WTC11 (cell line): ENCODE measurements at regions not wholly inside any gene's neighbourhood (a gene's known extent, or its start where the extent isn't known, plus 50 kb on each side); places are given as distances from the start of the nearest gene placed in this dataset.

ENCODE experiments used
- ATAC-seq: fragments of 200-7000 bp; cut with Tn5 transposase; 2 replicates; pipeline ENCODE4 v1.10.0; 2021; ENCODE audit warnings: mild to moderate bottlenecking, moderate library complexity
- CTCF ChIA-PET: fragments of 300-600 bp; sonication (Branson Sonifier 250); formaldehyde crosslinking; loops from one replicate; lab custom pipeline; 2021; ENCODE audit warnings: antibody characterized with exemption; lab: Charles Lee
- POLR2A ChIA-PET: fragments of 350-600 bp; sonication (Branson Sonifier 250); formaldehyde crosslinking; loops from one replicate; lab custom pipeline; 2021; ENCODE audit warnings: antibody characterized with exemption; lab: Charles Lee
- DNase-seq: peaks from one replicate; pipeline ENCODE4 v3.0.0; 2021; ENCODE audit warnings: low spot score
- H3K27ac Mint-ChIP-seq: 2 replicates; pipeline ENCODE4 v1.8.0; 2021; ENCODE audit warnings: mixed read lengths
- H3K27me3 Mint-ChIP-seq: 2 replicates; pipeline ENCODE4 v1.8.0; 2021; ENCODE audit warnings: low read depth, mild to moderate bottlenecking, moderate library complexity, mixed read lengths
- H3K36me3 Mint-ChIP-seq: 2 replicates; pipeline ENCODE4 v1.8.0; 2021; ENCODE audit warnings: mixed read lengths
- H3K4me1 Mint-ChIP-seq: 2 replicates; pipeline ENCODE4 v1.8.0; 2022; ENCODE audit warnings: mixed read lengths
- H3K4me3 Mint-ChIP-seq: 2 replicates; pipeline ENCODE4 v1.8.0; 2021; ENCODE audit warnings: mild to moderate bottlenecking, moderate library complexity, mixed read lengths
- H3K9me3 Mint-ChIP-seq: 2 replicates; pipeline ENCODE4 v1.8.0; 2021; ENCODE audit warnings: mixed read lengths
- CREM ChIP-seq: sonication (generic); formaldehyde crosslinking; IDR thresholded peaks from 2 replicates; pipeline ENCODE4 v1.8.1; 2022; ENCODE audit warnings: mild to moderate bottlenecking, missing genetic modification reagents, moderate library complexity
- ETV6 ChIP-seq: sonication (generic); formaldehyde crosslinking; IDR thresholded peaks from 2 replicates; pipeline ENCODE4 v1.8.1; 2022; ENCODE audit warnings: mild to moderate bottlenecking, missing genetic modification reagents
- GTF2I ChIP-seq: fragments of 250-450 bp; sonication (Bioruptor Pico); conservative IDR thresholded peaks from 2 replicates; pipeline ENCODE4 v1.4.0; 2021; ENCODE audit warnings: mild to moderate bottlenecking
- JAZF1 ChIP-seq: fragments of 250-450 bp; sonication (Bioruptor Pico); IDR thresholded peaks from 2 replicates; pipeline ENCODE4 v1.9.0; 2021; ENCODE audit warnings: moderate library complexity, mild to moderate bottlenecking, inconsistent platforms
- KAT7 ChIP-seq: sonication (generic); formaldehyde crosslinking; IDR thresholded peaks from 2 replicates; pipeline ENCODE4 v1.8.1; 2023; ENCODE audit warnings: missing genetic modification reagents, mild to moderate bottlenecking, borderline replicate concordance
- MXD4 ChIP-seq: fragments of 250-450 bp; sonication (Bioruptor Pico); IDR thresholded peaks from 2 replicates; pipeline ENCODE4 v1.8.0; 2021; ENCODE audit warnings: mild to moderate bottlenecking, moderate library complexity, borderline replicate concordance
- NFATC4 ChIP-seq: fragments of 250-450 bp; sonication (Bioruptor Pico); IDR thresholded peaks from 2 replicates; pipeline ENCODE4 v1.9.0; 2021; ENCODE audit warnings: mild to moderate bottlenecking
- RELA ChIP-seq: sonication (generic); formaldehyde crosslinking; IDR thresholded peaks from 2 replicates; pipeline ENCODE4 v1.8.1; 2022; ENCODE audit warnings: missing genetic modification reagents, mild to moderate bottlenecking, borderline replicate concordance
- SOX15 ChIP-seq: fragments of 250-450 bp; sonication (Bioruptor Pico); IDR thresholded peaks from 2 replicates; pipeline ENCODE4 v1.9.0; 2021; ENCODE audit warnings: mild to moderate bottlenecking
- TEAD1 ChIP-seq: sonication (generic); formaldehyde crosslinking; IDR thresholded peaks from 2 replicates; pipeline ENCODE4 v1.8.0; 2022; ENCODE audit warnings: mild to moderate bottlenecking, missing genetic modification reagents
- TP53 ChIP-seq: sonication (generic); formaldehyde crosslinking; IDR thresholded peaks from 2 replicates; pipeline ENCODE4 v1.8.1; 2023; ENCODE audit warnings: mild to moderate bottlenecking, missing genetic modification reagents
- ZNF121 ChIP-seq: sonication (generic); formaldehyde crosslinking; IDR thresholded peaks from 2 replicates; pipeline ENCODE4 v1.8.0; 2023; ENCODE audit warnings: missing genetic modification reagents
- ZNF219 ChIP-seq: sonication (generic); formaldehyde crosslinking; IDR thresholded peaks from 2 replicates; pipeline ENCODE4 v1.8.0; 2023; ENCODE audit warnings: missing genetic modification reagents, mild to moderate bottlenecking, borderline replicate concordance
- ZNF416 ChIP-seq: fragments of 250-450 bp; sonication (Bioruptor Pico); IDR thresholded peaks from 2 replicates; pipeline ENCODE4 v1.9.0; 2021; ENCODE audit warnings: mild to moderate bottlenecking, inconsistent platforms
- ZNF423 ChIP-seq: fragments of 250-450 bp; sonication (Bioruptor Pico); IDR thresholded peaks from 2 replicates; pipeline ENCODE4 v2.1.2; 2022; ENCODE audit warnings: mild to moderate bottlenecking, moderate library complexity
- TF ChIP-seq, protein P1 (sequence below): sonication (generic); formaldehyde crosslinking; IDR thresholded peaks from 2 replicates; pipeline ENCODE4 v1.8.0; 2023; ENCODE audit warnings: mild to moderate bottlenecking, missing genetic modification reagents
- TF ChIP-seq, protein P2 (sequence below): sonication (generic); formaldehyde crosslinking; conservative IDR thresholded peaks from 2 replicates; pipeline ENCODE4 v1.8.1; 2022; ENCODE audit warnings: mild to moderate bottlenecking, missing genetic modification reagents
- TF ChIP-seq, protein P3 (sequence below): sonication (generic); formaldehyde crosslinking; IDR thresholded peaks from 2 replicates; pipeline ENCODE4 v1.8.1; 2022; ENCODE audit warnings: mild to moderate bottlenecking, missing genetic modification reagents, moderate library complexity, borderline replicate concordance
- TF ChIP-seq, protein P4 (sequence below): fragments of 250-450 bp; sonication (Bioruptor Pico); IDR thresholded peaks from 2 replicates; pipeline ENCODE4 v1.8.0; 2021; ENCODE audit warnings: mild to moderate bottlenecking

DNA sequence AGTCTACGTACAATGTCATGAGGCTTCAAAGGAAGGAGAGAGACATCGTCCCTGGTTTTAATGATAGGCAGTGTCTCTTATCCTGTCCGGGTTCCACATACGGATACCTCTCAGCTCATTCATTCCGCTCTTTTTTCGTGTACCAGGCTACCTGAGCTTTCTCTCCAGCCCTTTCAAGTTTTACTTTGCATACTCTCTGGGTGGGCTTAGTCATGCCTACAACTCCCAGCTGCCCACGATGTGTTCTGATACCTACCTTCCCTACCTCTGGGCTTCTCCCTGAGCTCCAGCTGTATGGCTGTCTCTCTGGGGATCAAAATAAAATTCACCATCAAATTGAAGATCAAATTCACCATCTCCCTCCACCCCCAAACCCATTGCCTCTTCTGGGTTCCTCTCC is 354.0 kb upstream of the EEF2KMT start (continued):
- TF ChIP-seq, protein P1, sequence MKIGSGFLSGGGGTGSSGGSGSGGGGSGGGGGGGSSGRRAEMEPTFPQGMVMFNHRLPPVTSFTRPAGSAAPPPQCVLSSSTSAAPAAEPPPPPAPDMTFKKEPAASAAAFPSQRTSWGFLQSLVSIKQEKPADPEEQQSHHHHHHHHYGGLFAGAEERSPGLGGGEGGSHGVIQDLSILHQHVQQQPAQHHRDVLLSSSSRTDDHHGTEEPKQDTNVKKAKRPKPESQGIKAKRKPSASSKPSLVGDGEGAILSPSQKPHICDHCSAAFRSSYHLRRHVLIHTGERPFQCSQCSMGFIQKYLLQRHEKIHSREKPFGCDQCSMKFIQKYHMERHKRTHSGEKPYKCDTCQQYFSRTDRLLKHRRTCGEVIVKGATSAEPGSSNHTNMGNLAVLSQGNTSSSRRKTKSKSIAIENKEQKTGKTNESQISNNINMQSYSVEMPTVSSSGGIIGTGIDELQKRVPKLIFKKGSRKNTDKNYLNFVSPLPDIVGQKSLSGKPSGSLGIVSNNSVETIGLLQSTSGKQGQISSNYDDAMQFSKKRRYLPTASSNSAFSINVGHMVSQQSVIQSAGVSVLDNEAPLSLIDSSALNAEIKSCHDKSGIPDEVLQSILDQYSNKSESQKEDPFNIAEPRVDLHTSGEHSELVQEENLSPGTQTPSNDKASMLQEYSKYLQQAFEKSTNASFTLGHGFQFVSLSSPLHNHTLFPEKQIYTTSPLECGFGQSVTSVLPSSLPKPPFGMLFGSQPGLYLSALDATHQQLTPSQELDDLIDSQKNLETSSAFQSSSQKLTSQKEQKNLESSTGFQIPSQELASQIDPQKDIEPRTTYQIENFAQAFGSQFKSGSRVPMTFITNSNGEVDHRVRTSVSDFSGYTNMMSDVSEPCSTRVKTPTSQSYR (CRISPR knock-in tag) = no peak

DNA sequence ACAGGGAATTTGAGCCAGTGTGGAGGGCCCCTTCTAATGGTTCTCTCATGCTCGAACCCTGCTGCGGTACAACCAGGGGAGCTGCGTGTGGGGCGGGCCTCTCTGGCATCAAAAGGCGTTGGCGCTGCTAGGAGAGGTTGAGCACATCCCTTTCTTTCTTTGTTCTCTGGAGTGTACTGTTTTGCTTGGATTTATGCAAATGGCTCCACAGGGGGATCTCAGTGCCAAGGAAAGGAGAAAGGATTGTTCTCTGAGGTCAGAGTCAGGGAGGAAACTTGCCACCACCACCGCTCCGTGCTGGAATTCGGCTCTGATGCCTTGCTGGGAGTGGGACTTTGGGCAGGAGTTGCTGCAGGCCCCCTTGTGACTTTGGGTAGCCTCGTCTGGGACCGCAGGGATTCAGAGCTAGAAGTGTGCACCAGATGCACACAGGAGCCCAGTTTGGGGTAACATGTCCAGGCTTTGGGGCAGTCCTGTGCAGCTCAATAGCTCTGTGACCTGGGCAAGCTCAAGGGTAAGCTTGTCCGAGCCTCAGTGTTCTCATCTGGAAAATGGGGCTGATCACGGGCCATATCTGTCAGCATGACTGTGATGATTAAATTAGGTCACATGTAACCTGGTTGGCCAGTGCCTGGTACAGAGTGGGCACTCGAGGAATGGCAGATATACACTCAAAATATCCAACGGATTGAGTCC is 353.0 kb upstream of the EEF2KMT start:
- peaks cover 28% of the 10 kb centered on the region for H3K9me3 Mint-ChIP-seq
- peaks cover 7% of the 10 kb centered on the region; the same call in 1 of the 2 replicates for H3K36me3 Mint-ChIP-seq
- peaks cover 38% of the 10 kb centered on the region for H3K27me3 Mint-ChIP-seq
- ATAC-seq (peak; percentile 66), DNase-seq (peak; percentile 33)
- H3K27ac Mint-ChIP-seq = peak overlapping the region; percentile 45; the same call in 1 of the 2 replicates
- ChIA-PET CTCF (interaction anchor here (1.2 to 2.5 kb wide), 3 partner anchors 14 to 40 kb away, joined by 3 to 16 read pairs (median 7); no protein-coding TSS in a partner anchor), POLR2A (no interaction called here)
- H3K4me3 Mint-ChIP-seq = peak overlapping the region; percentile 39
- peaks cover 65% of the 10 kb centered on the region for H3K4me1 Mint-ChIP-seq
- no peak for TF ChIP-seq NFATC4 (CRISPR knock-in tag)
- TF ChIP-seq ZNF423 (CRISPR knock-in tag) = 0 out of 2 replicates have a peak, but pooled peaks have one; percentile 10
- TF ChIP-seq ETV6 = 0 out of 2 replicates have a peak, but pooled peaks have one; percentile 16
- peak; percentile 61; the same call in 1 of the 2 replicates for TF ChIP-seq TEAD1 (CRISPR knock-in tag)
- peak; percentile 79 for TF ChIP-seq GTF2I
- TF ChIP-seq SOX15 (CRISPR knock-in tag) = no peak
- TF ChIP-seq, protein P2, sequence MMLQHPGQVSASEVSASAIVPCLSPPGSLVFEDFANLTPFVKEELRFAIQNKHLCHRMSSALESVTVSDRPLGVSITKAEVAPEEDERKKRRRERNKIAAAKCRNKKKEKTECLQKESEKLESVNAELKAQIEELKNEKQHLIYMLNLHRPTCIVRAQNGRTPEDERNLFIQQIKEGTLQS = no peak
- TF ChIP-seq, protein P3, sequence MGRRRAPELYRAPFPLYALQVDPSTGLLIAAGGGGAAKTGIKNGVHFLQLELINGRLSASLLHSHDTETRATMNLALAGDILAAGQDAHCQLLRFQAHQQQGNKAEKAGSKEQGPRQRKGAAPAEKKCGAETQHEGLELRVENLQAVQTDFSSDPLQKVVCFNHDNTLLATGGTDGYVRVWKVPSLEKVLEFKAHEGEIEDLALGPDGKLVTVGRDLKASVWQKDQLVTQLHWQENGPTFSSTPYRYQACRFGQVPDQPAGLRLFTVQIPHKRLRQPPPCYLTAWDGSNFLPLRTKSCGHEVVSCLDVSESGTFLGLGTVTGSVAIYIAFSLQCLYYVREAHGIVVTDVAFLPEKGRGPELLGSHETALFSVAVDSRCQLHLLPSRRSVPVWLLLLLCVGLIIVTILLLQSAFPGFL = no peak

DNA sequence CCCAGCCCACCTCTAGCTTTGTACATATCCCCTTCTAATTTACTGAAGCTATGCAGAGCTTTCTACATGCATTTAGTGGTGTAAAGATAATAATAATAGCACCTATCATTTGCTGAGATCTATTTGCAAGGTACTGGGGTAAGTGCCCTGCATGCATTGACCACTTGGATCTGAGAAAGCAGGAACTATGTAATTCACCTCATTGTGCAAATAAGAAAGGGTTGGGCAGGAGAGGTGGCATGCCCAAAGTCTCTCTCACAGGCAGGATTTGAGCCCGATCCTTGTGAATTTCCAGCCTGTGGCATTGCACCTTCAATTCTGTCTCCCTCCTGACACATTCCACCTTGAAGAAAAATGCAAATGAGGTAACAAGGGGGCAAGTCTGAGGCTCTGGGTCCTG is 352.3 kb upstream of the EEF2KMT start:
- no peak for ATAC-seq
- Mint-ChIP-seq H3K27ac (no peak overlapping the region), H3K9me3 (peaks cover 25% of the 10 kb centered on the region), H3K27me3 (peaks cover 38% of the 10 kb centered on the region), H3K36me3 (peaks cover 7% of the 10 kb centered on the region; the same call in 1 of the 2 replicates), H3K4me3 (peak overlapping the region; percentile 39), H3K4me1 (peaks cover 65% of the 10 kb centered on the region)
- DNase-seq = no peak
- ChIA-PET POLR2A (no interaction called here), CTCF (interaction anchor here (0.6 kb wide), 1 partner anchor 35 kb away, joined by 7 read pairs; no protein-coding TSS in a partner anchor)
- no peak for TF ChIP-seq ZNF416 (CRISPR knock-in tag)
- no peak for TF ChIP-seq TP53 (CRISPR knock-in tag)
- TF ChIP-seq RELA = no peak
- no peak for TF ChIP-seq CREM (CRISPR knock-in tag)
- TF ChIP-seq, protein P4, sequence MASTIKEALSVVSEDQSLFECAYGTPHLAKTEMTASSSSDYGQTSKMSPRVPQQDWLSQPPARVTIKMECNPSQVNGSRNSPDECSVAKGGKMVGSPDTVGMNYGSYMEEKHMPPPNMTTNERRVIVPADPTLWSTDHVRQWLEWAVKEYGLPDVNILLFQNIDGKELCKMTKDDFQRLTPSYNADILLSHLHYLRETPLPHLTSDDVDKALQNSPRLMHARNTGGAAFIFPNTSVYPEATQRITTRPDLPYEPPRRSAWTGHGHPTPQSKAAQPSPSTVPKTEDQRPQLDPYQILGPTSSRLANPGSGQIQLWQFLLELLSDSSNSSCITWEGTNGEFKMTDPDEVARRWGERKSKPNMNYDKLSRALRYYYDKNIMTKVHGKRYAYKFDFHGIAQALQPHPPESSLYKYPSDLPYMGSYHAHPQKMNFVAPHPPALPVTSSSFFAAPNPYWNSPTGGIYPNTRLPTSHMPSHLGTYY (CRISPR knock-in tag) = no peak
- TF ChIP-seq MXD4 (CRISPR knock-in tag) = no peak
- no peak for TF ChIP-seq KAT7

DNA sequence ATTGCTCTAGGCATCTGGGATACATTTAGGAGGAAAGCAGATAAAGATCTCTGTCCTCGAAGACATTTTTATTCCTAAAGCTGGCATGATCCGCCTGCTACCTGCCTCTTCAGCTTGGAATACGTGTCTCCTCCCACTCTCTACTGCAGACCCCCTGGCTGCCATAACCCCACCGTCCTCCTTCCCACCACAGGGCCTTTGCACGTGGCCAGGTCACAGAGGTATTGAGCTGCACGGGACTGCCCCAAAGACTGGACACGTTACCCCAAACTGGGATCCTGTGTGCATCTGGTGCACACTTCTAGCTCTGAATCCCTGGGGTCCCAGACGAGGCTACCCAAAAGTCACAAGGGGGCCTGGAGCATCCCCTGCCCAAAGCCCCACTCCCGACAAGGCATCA is 351.2 kb upstream of the EEF2KMT start:
- ATAC-seq = no peak
- ChIA-PET CTCF (interaction anchor here (1.7 kb wide), 1 partner anchor 42 kb away, joined by 5 read pairs; no protein-coding TSS in a partner anchor), POLR2A (no interaction called here)
- Mint-ChIP-seq H3K4me3 (no peak overlapping the region), H3K27me3 (peaks cover 34% of the 10 kb centered on the region), H3K4me1 (peaks cover 67% of the 10 kb centered on the region), H3K27ac (no peak overlapping the region), H3K36me3 (peaks cover 7% of the 10 kb centered on the region; the same call in 1 of the 2 replicates), H3K9me3 (peaks cover 28% of the 10 kb centered on the region)
- TF ChIP-seq GTF2I = peak; percentile 70; the same call in 1 of the 2 replicates
- no peak for TF ChIP-seq JAZF1
- 0 out of 2 replicates have a peak, but pooled peaks have one; percentile 12 for TF ChIP-seq ZNF121 (CRISPR knock-in tag)
- TF ChIP-seq ZNF219 (CRISPR knock-in tag) = no peak
- DNase-seq = no peak
